Spinal cord (tissue), 9 donors: ENCODE measurements at regions not wholly inside any gene's neighbourhood (a gene's known extent, or its start where the extent isn't known, plus 50 kb on each side); places are given as distances from the start of the nearest gene placed in this dataset.
A peak's percentile ranks its signal among the peaks of the same experiment; 100 is the strongest.

Experiments
- DNase-seq, 6 donors: peaks; one replicate each; pipeline versions ENCODE4 v3.0.0 to v3.0.0-alpha.2; 2013 to 2015; ENCODE audit warnings: low spot score in 6 of 6, low read depth in 4 of 6
- H3K27ac ChIP-seq: one replicate; pipeline ENCODE4 v1.5.1; 2013; ENCODE audit warnings: low read depth, low read length, control low read depth
- H3K27me3 ChIP-seq: one replicate; pipeline ENCODE4 v1.6.1; 2013; ENCODE audit warnings: low read length; ENCODE audit not compliant: control insufficient read depth, insufficient read depth
- H3K36me3 ChIP-seq: one replicate; pipeline ENCODE4 v1.6.1; 2013; ENCODE audit warnings: low read length; ENCODE audit not compliant: control insufficient read depth, insufficient read depth
- H3K4me1 ChIP-seq: one replicate; pipeline ENCODE4 v1.6.1; 2013; ENCODE audit warnings: low read length; ENCODE audit not compliant: control insufficient read depth, insufficient read depth
- H3K4me3 ChIP-seq: one replicate; pipeline ENCODE4 v1.5.1; 2013; ENCODE audit warnings: low read depth, low read length, control low read depth
- H3K9me3 ChIP-seq: one replicate; pipeline ENCODE4 v1.6.1; 2013; ENCODE audit warnings: low read length; ENCODE audit not compliant: control insufficient read depth, insufficient read depth
- WGBS: methylation state at CpG from one replicate; pipeline ENCODE4 v1.1.5; 2013; ENCODE audit warnings: missing lambda C conversion rate; ENCODE audit not compliant: insufficient coverage; 5-methylcytosine and 5-hydroxymethylcytosine counted together
- donor health status: healthy.

DNA sequence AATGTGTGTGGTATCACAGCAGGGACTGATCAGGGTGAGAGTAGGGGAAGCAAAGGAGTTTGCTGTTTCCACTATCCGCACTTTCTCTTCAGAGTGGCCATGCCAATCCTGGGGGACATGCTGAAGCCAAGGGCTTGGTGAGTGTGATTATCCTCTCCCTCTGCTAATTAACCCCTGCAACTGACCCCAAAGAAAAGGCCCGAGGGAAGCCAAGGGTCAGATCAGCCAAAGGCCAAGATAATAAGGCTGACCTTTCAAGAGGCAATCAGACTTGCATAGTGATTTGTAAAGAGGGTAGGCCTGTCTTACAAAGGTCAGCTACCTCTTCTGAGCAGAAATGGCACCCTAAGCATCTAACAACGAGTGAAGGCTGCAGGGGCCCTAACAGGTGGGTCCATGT, 420.5 kb upstream of the CPEB2 start:
- Histone ChIP-seq H3K4me3 (no peak overlapping the region), H3K9me3 (no peaks in the 10 kb centered on the region), H3K36me3 (no peaks in the 10 kb centered on the region), H3K4me1 (no peaks in the 10 kb centered on the region), H3K27ac (no peak overlapping the region), H3K27me3 (no peaks in the 10 kb centered on the region)
- WGBS = 16% methylated on average over 2 of the region's 3 CpGs
- no peak for DNase-seq

- no peaks in the 10 kb centered on the region for H3K4me1 ChIP-seq
- DNase-seq = peak in 1 of 6 donors; percentile 51
- H3K9me3 ChIP-seq = no peaks in the 10 kb centered on the region
- H3K27me3 ChIP-seq = no peaks in the 10 kb centered on the region
- 80% methylated on average over 1 of the region's 3 CpGs for WGBS
- H3K36me3 ChIP-seq = no peaks in the 10 kb centered on the region
- H3K4me3 ChIP-seq = no peak overlapping the region
- no peak overlapping the region for H3K27ac ChIP-seq
Measured at GRCh38 chr4:14582677-14583076, 419.6 kb upstream of the CPEB2 start.

GRCh38 chr4:14583331-14583730, 418.9 kb upstream of the CPEB2 start:
- Histone ChIP-seq H3K27ac (no peak overlapping the region), H3K9me3 (no peaks in the 10 kb centered on the region), H3K4me1 (no peaks in the 10 kb centered on the region), H3K27me3 (no peaks in the 10 kb centered on the region), H3K4me3 (no peak overlapping the region), H3K36me3 (no peaks in the 10 kb centered on the region)
- no peak for DNase-seq
- WGBS = 100% methylated on average over 1 of the region's 2 CpGs

DNA sequence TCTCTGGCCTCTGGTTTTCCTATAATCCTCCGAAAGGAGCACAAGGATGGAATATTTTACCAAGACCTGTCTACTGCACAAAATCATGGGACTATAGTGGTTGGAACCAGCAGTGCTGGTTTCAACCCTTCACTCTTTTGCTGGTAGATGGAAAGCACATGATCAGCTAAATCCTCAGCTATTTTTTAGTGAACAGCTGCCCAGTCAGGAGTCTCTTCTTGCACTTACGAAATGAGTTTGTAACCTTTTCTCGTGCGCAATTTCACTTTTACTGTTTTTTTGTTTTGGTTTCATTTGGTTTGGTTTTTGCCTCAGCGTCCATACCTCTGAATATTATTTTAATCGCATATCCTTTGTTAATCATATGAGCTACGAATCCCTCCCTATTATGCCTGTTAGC, 418.5 kb upstream of the CPEB2 start:
- 100% methylated on average over 1 of the region's 7 CpGs for WGBS
- H3K36me3 ChIP-seq = no peaks in the 10 kb centered on the region
- no peak for DNase-seq
- no peaks in the 10 kb centered on the region for H3K4me1 ChIP-seq
- H3K9me3 ChIP-seq = no peaks in the 10 kb centered on the region
- no peak overlapping the region for H3K27ac ChIP-seq
- no peak overlapping the region for H3K4me3 ChIP-seq
- no peaks in the 10 kb centered on the region for H3K27me3 ChIP-seq

DNA sequence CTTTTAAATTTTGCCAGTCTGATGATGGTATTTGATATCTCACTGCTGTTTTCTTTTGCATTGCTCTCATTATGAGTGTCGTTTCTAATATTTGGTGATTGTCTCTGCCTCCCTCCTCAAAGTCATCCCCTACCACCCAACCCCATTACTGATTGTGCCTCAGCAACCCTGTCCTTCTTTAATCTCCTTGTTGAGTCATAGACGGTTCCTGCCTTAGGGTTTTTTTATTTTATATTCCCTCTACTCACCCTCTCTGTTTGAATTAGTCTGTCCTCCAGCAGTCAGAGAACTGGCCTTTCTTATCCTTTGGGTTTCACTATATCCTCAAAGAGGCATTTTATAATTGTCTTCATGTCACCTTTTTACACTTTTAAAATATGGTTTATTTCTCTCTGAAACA, 409.3 kb upstream of the CPEB2 start:
- WGBS = no CpG with 5 or more reads among the region's 2 CpGs
- H3K4me1 ChIP-seq = no peaks in the 10 kb centered on the region
- no peaks in the 10 kb centered on the region for H3K9me3 ChIP-seq
- H3K27me3 ChIP-seq = no peaks in the 10 kb centered on the region
- H3K27ac ChIP-seq = no peak overlapping the region
- H3K36me3 ChIP-seq = no peaks in the 10 kb centered on the region
- H3K4me3 ChIP-seq = no peak overlapping the region
- DNase-seq = no peak

GRCh38 chr4:14596028-14596427, 406.3 kb upstream of the CPEB2 start:
- Histone ChIP-seq H3K27ac (no peak overlapping the region), H3K36me3 (no peaks in the 10 kb centered on the region), H3K4me3 (no peak overlapping the region), H3K27me3 (no peaks in the 10 kb centered on the region), H3K9me3 (no peaks in the 10 kb centered on the region), H3K4me1 (no peaks in the 10 kb centered on the region)
- WGBS = 60% methylated on average over 1 of the region's 4 CpGs
- no peak for DNase-seq

GRCh38 chr4:14596437-14596836, 405.8 kb upstream of the CPEB2 start:
- H3K4me3 ChIP-seq = no peak overlapping the region
- WGBS = no CpG with 5 or more reads among the region's 2 CpGs
- DNase-seq = no peak
- no peaks in the 10 kb centered on the region for H3K4me1 ChIP-seq
- no peaks in the 10 kb centered on the region for H3K27me3 ChIP-seq
- no peak overlapping the region for H3K27ac ChIP-seq
- no peaks in the 10 kb centered on the region for H3K36me3 ChIP-seq
- no peaks in the 10 kb centered on the region for H3K9me3 ChIP-seq

DNA sequence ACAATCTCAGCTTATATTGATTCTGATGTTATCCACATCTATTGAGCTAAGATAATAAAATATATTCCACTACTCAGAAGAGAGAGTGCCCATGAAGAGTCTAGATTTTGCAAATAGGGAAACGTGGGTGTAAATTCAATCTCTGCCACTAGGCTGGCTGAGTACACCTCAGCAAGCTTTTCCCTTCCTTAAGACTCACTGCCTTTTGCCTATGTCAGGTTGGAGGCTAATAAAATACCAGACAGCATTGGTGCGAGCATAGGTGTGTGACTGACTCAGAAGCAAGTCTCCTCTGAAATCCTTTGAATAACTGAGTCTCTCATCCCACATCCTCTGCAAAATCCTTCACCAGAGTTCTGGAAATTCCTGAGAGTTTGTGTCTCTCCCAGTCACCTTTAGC, 405.4 kb upstream of the CPEB2 start:
- no peak for DNase-seq
- 83% methylated on average over 1 of the region's 2 CpGs for WGBS
- no peaks in the 10 kb centered on the region for H3K9me3 ChIP-seq

GRCh38 chr4:14602206-14602605, 400.1 kb upstream of the CPEB2 start:
- WGBS = no CpG with 5 or more reads among the region's 2 CpGs
- no peak overlapping the region for H3K4me3 ChIP-seq
- no peaks in the 10 kb centered on the region for H3K27me3 ChIP-seq

More for the DNA sequence above, 405.4 kb upstream of the CPEB2 start:
- no peak overlapping the region for H3K27ac ChIP-seq
- no peaks in the 10 kb centered on the region for H3K4me1 ChIP-seq
- H3K36me3 ChIP-seq = no peaks in the 10 kb centered on the region
- no peak overlapping the region for H3K4me3 ChIP-seq
- H3K27me3 ChIP-seq = no peaks in the 10 kb centered on the region

DNA sequence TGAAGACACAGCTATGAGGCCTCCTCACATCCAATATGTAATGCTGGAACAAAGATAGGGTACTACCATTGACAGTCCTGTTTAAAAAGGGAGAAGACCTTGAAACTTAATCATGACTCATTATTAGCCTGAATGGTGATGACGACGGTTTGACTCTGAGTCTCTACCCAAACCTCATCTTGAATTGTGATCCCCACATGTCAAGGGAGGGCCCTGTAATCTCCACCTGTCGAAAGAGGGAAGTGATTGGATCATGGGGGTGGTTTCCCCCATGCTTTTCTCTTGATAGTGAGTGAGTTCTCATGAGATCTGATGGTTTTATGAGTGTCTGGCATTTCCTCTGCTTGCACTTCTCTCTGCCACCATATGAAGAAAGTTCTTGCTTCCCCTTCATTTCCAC, 395.3 kb upstream of the CPEB2 start:
- no peaks in the 10 kb centered on the region for H3K27me3 ChIP-seq

More at GRCh38 chr4:14602206-14602605, 400.1 kb upstream of the CPEB2 start:
- Histone ChIP-seq H3K36me3 (no peaks in the 10 kb centered on the region), H3K9me3 (no peaks in the 10 kb centered on the region), H3K27ac (no peak overlapping the region), H3K4me1 (no peaks in the 10 kb centered on the region)
- DNase-seq = no peak

More for the DNA sequence above, 395.3 kb upstream of the CPEB2 start:
- no peaks in the 10 kb centered on the region for H3K9me3 ChIP-seq
- no CpG with 5 or more reads among the region's 3 CpGs for WGBS
- no peaks in the 10 kb centered on the region for H3K4me1 ChIP-seq
- no peak overlapping the region for H3K4me3 ChIP-seq
- H3K27ac ChIP-seq = no peak overlapping the region
- H3K36me3 ChIP-seq = no peaks in the 10 kb centered on the region
- no peak for DNase-seq
